NB4 (cell line): ENCODE measurements at regions not wholly inside any gene's neighbourhood (a gene's known extent, or its start where the extent isn't known, plus 50 kb on each side); places are given as distances from the start of the nearest gene placed in this dataset.
"Not testable (repeated sequence)": the region's sequence is repeated elsewhere in the genome, so short reads cannot be mapped to it uniquely, and the experiment has no call there.

Experiments used
- DNase-seq: peaks from one replicate; pipeline ENCODE4 v3.0.0; 2010; ENCODE audit warnings: low read depth
- H3K4me3 ChIP-seq: one replicate; pipeline ENCODE4 v1.5.1; 2011; ENCODE audit warnings: mild to moderate bottlenecking, low read depth, low read length, moderate library complexity
- CTCF ChIP-seq: IDR thresholded peaks from one replicate; pipeline ENCODE4 v1.5.1; 2012; ENCODE audit warnings: low read depth, low read length
- MAX ChIP-seq: IDR thresholded peaks from 2 replicates; pipeline ENCODE4 v1.6.1; 2011; ENCODE audit warnings: low read depth, low read length
- MYC ChIP-seq: IDR thresholded peaks from 2 replicates; pipeline ENCODE4 v1.6.1; 2011; ENCODE audit warnings: low read depth, low read length
- POLR2A ChIP-seq: IDR thresholded peaks from 2 replicates; pipeline ENCODE4 v1.6.1; 2011; ENCODE audit warnings: mild to moderate bottlenecking; ENCODE audit not compliant: insufficient read length; ENCODE audit errors: extremely low read depth

DNA sequence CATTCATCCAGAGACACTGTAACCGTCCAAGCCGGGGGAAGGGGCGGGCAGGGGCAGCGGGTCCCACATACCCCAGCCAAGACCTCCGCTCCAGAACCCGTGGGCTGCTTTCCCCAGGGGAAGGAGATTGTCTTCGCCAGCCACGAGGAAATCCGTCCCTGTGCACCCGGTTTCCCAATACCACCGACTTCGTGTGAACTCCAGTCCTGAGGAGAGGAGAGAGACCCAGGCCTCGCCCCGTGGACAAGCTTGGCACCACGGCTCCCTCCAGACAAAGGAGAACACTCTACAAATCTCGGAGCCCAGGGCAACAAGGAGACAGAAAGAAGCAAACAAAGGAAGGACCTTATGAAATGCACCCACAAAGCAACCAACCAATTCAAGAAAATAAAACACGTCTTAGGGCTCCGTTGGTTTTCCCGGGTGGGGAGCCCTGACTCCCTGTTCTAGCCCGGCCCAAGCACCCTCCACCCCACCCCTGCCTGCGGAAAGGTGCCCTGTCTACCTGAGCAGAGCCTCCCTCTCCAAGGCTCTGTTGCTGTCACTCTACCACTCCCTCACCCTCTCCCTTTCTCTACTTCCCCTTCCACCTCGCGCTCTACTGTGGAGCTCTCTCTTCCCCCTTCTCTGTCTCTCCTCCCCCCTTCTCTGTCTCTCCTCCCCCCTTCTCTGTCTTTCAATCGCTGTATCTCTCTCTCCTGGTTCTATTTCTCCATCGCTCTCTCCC is 1382.8 kb upstream of the DEFB115 start:
- DNase-seq: no peak
- TF ChIP-seq MAX (no peak), CTCF (no peak), MYC (no peak)
- H3K4me3 ChIP-seq: no peak overlapping the region

DNA sequence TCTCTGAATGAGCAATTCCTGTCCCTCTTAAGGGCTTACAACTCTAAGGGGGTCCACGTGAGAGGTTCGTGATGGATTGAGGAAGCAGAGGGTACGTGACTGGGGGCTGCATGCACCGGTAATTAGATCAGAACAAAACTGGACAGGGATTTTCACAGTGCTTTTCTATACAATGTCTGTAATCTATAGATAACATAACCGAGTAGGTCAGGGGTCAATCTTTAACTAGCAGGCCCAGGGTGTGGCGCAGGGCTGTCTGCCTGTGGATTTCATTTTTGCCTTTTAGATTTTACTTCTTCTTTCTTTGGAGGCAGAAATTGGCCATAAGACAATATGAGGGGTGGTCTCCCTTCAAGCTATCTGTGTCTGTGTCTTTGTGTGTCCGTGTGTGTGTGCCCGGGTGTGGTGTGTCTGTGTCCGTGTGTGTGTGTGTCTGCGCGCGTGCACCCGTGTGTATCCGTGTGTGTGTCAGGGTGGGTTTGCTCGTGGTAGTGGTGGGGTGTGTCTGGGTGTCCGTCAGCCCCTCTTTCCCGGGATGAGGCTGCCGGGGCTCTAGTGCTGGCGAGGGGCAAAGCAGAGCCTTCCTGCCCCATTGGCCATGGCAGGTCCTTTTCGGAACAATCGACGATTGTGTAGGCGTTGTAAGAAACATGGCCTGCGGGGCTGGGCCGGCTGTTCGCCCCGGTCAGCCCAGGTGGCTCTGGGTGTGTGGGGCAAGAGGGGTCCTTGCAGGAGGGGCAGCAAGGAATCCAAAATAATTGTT is 1382.0 kb upstream of the DEFB115 start:
- DNase-seq: not testable (repeated sequence)

DNA sequence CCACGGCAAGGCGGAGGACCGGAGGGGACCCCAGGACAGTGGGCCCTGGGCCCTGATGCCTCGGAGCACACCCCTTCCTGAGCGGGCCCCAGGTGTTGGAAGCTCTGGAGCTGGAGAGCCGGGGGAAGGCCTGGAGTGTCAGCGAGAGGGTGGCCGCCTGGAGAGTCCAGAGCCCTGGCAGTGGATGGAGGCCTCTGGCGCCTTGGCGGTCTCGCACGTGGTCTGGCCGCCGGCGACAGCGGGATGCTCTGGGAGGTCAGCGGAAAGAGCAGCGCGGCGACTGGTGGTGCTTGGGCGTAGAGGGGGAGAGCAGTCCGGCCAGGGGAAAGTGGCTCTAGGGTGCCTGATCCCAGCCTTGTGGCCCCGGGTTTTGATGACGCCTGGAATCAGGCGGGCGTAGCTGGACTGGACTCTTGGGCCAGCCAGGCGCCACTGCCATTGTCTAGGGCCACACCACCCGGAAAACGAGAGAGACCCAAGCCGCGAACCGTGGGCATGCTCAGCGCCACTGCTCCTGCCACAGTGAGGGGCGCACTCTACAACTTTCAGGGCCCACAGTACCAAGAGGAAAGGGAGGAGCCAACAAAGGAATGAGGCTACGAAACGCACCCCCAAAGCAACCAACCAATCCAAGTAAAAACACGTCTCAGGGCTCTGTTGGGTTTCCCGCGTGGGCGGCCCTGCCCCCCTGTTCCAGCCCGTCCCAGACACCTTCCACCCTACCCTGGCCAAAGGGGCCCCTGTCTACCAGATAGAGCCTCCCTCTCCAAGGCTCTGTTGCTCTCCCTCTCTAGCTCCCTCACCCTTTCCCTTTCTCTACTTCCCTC is 1381.2 kb upstream of the DEFB115 start:
- not testable (repeated sequence) for H3K4me3 ChIP-seq, DNase-seq

More for the DNA sequence above, 1382.0 kb upstream of the DEFB115 start:
- not testable (repeated sequence) for H3K4me3 ChIP-seq

- no peak overlapping the region for H3K4me3 ChIP-seq
- TF ChIP-seq CTCF (no peak), MYC (no peak), MAX (no peak), POLR2A (no peak)
- no peak for DNase-seq
Measured at GRCh38 chr20:29876911-29877285, 1380.6 kb upstream of the DEFB115 start.

GRCh38 chr20:29877411-29878280 is 1379.8 kb upstream of the DEFB115 start:
- H3K4me3 ChIP-seq, DNase-seq: not testable (repeated sequence)

GRCh38 chr20:29878281-29878741 is 1379.2 kb upstream of the DEFB115 start:
- H3K4me3 ChIP-seq: no peak overlapping the region
- no peak for DNase-seq
- TF ChIP-seq MAX: no peak
- TF ChIP-seq MYC: no peak
- TF ChIP-seq CTCF: no peak
- no peak for TF ChIP-seq POLR2A
